MM.1S (cell line): ENCODE measurements at regions not wholly inside any gene's neighbourhood (a gene's known extent, or its start where the extent isn't known, plus 50 kb on each side); places are given as distances from the start of the nearest gene placed in this dataset.
"Not testable (repeated sequence)": the region's sequence is repeated elsewhere in the genome, so short reads cannot be mapped to it uniquely, and the experiment has no call there.

Experiments used
- DNase-seq: peaks from one replicate; pipeline ENCODE4 v3.0.0-alpha.2; 2015
- H2AFZ ChIP-seq: fragments of 300-600 bp; sonication (generic); 2 replicates; pipeline ENCODE4 v1.6.0; 2016; ENCODE audit warnings: antibody characterized with exemption, low read length
- H3F3A ChIP-seq: fragments of 300-600 bp; sonication (generic); 2 replicates; pipeline ENCODE4 v1.6.1; 2016; ENCODE audit warnings: mild to moderate bottlenecking, antibody characterized with exemption, low read length, moderate library complexity, mixed read lengths; ENCODE audit not compliant: insufficient read depth
- H3K27ac ChIP-seq: fragments of 300-600 bp; sonication (generic); 2 replicates; pipeline ENCODE4 v1.5.1; 2016; ENCODE audit warnings: mild to moderate bottlenecking, low read length
- H3K27me3 ChIP-seq: fragments of 300-600 bp; sonication (generic); replicated peaks from 2 replicates; pipeline ENCODE4 v1.6.0; 2016; ENCODE audit warnings: low read length; ENCODE audit not compliant: insufficient read depth
- H3K36me3 ChIP-seq: fragments of 300-600 bp; sonication (generic); replicated peaks from 2 replicates; pipeline ENCODE4 v1.6.1; 2016; ENCODE audit warnings: mild to moderate bottlenecking, low read length, mixed read lengths; ENCODE audit not compliant: insufficient read depth
- H3K4me1 ChIP-seq: fragments of 300-600 bp; sonication (generic); 2 replicates; pipeline ENCODE4 v1.6.1; 2016; ENCODE audit warnings: low read length, mixed read lengths
- H3K4me2 ChIP-seq: fragments of 300-600 bp; sonication (generic); 2 replicates; pipeline ENCODE4 v1.6.0; 2016; ENCODE audit warnings: low read depth, low read length
- H3K4me3 ChIP-seq: fragments of 300-600 bp; sonication (generic); 2 replicates; pipeline ENCODE4 v1.5.1; 2016; ENCODE audit warnings: low read length, mixed read lengths
- H3K79me2 ChIP-seq: fragments of 300-600 bp; sonication (generic); 2 replicates; pipeline ENCODE4 v1.6.1; 2016; ENCODE audit warnings: mixed run types, low read length, mixed read lengths
- H3K9ac ChIP-seq: fragments of 300-600 bp; sonication (generic); 2 replicates; pipeline ENCODE4 v1.6.1; 2016; ENCODE audit warnings: low read length, mixed read lengths
- H3K9me2 ChIP-seq: fragments of 300-600 bp; sonication (generic); replicated peaks from 2 replicates; pipeline ENCODE4 v1.6.1; 2016; ENCODE audit warnings: mild to moderate bottlenecking, low read length, mixed read lengths; ENCODE audit not compliant: insufficient read depth
- H3K9me3 ChIP-seq: fragments of 300-600 bp; sonication (generic); replicated peaks from 2 replicates; pipeline ENCODE4 v1.6.1; 2016; ENCODE audit warnings: mild to moderate bottlenecking, low read length, mixed read lengths; ENCODE audit not compliant: insufficient read depth
- H4K20me1 ChIP-seq: fragments of 300-600 bp; sonication (generic); 2 replicates; pipeline ENCODE4 v1.6.1; 2016; ENCODE audit warnings: mild to moderate bottlenecking, low read length, moderate library complexity, mixed read lengths; ENCODE audit not compliant: insufficient read depth
- EZH2 ChIP-seq: fragments of 300-600 bp; sonication (generic); optimal IDR thresholded peaks from 2 replicates; pipeline ENCODE3; 2017; ENCODE audit warnings: low read depth, mild to moderate bottlenecking, antibody characterized with exemption, low read length, mixed read lengths
- EZH2phosphoT487 ChIP-seq: fragments of 300-600 bp; sonication (generic); IDR thresholded peaks from 2 replicates; pipeline ENCODE4 v1.6.1; 2018; ENCODE audit warnings: antibody characterized with exemption, low read length
- TF ChIP-seq, protein P1 (sequence below): fragments of 300-600 bp; sonication (generic); IDR thresholded peaks from 2 replicates; pipeline ENCODE4 v1.5.1; 2016; ENCODE audit warnings: antibody characterized with exemption, low read length, mixed read lengths

DNA sequence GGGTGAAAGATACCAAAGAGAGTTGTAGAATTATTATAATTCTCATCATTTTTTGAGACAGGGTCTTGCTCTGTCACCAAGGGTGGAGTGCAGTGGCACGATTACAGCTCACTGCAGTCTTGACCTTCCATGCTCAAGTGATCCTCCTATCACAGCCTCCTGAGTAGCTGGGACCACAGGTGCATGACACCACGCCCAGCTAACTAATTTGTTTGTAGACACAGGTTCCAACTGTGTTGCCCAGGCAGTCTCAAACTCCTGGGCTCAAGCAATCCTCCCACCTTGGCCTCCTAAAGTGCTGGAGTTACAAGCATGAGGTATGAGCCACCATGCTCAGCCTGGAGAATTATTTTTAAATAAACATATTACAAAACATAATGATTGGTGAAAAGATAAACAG, 92.8 kb upstream of the MSH6 start:
- Histone ChIP-seq H3K79me2 (no peaks in the 10 kb centered on the region), H3F3A (0 out of 2 replicates have a peak, but pooled peaks cover 4% of the 10 kb centered on the region), H3K9me3 (no peaks in the 10 kb centered on the region), H3K4me1 (peaks cover 5% of the 10 kb centered on the region; the same call in 1 of the 2 replicates), H2AFZ (no peak overlapping the region), H3K27me3 (no peaks in the 10 kb centered on the region), H3K36me3 (no peaks in the 10 kb centered on the region), H3K9ac (no peak overlapping the region), H3K9me2 (no peaks in the 10 kb centered on the region), H3K4me2 (no peak overlapping the region), H3K4me3 (no peak overlapping the region), H4K20me1 (no peaks in the 10 kb centered on the region), H3K27ac (no peak overlapping the region)
- DNase-seq, result no peak
- TF ChIP-seq EZH2phosphoT487 (no peak), EZH2 (no peak)
- TF ChIP-seq, protein P1, sequence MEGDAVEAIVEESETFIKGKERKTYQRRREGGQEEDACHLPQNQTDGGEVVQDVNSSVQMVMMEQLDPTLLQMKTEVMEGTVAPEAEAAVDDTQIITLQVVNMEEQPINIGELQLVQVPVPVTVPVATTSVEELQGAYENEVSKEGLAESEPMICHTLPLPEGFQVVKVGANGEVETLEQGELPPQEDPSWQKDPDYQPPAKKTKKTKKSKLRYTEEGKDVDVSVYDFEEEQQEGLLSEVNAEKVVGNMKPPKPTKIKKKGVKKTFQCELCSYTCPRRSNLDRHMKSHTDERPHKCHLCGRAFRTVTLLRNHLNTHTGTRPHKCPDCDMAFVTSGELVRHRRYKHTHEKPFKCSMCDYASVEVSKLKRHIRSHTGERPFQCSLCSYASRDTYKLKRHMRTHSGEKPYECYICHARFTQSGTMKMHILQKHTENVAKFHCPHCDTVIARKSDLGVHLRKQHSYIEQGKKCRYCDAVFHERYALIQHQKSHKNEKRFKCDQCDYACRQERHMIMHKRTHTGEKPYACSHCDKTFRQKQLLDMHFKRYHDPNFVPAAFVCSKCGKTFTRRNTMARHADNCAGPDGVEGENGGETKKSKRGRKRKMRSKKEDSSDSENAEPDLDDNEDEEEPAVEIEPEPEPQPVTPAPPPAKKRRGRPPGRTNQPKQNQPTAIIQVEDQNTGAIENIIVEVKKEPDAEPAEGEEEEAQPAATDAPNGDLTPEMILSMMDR, result no peak

DNA sequence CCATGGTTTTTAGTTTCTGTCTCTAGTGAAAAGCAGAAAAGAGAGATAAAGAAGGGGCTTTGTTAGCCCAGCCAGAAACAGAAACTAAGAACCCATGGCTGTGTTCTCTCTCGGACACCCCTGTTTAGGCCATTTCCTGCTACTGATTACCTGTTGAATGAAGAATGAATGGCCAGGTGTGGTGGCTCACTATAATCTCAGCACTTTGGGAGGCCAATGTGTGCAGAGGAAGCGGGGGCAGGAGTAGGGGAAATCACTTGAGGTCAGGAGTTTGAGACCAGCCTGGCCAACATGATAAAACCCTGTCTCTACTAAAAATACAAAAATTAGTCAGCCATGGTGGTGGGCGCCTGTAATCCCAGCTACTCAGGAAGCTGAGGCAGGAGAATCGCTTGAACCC, 93.8 kb upstream of the MSH6 start:
- not testable (repeated sequence) for H3K4me1 ChIP-seq, H3K9me3 ChIP-seq, H3K4me3 ChIP-seq, H3K4me2 ChIP-seq, H3K36me3 ChIP-seq, H3K9ac ChIP-seq, H2AFZ ChIP-seq, H3K27me3 ChIP-seq, H3K9me2 ChIP-seq, H4K20me1 ChIP-seq, H3F3A ChIP-seq, H3K79me2 ChIP-seq
- peak; percentile 65 for DNase-seq
- H3K27ac ChIP-seq, result peak overlapping the region; percentile 31; the same call in 1 of the 2 replicates

DNA sequence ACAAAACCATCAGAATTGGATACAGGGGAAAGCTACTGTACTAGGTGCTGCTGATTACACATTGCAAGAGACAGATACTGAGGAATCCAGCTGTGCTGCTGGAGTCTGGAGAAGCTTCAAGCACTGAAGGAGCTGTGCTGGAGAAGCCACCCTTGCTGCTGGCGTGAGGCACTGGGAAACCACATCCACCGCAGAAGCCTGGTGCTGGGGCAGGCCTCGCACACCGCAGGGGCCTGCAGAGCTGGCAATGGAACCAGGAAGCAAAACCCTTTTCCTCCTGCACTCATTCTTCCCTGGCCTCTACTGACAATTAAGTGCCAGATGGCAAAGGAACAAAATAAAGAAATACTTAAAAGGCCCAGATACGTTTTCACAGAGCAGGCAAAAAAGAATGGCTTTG, 94.4 kb upstream of the MSH6 start:
- no peaks in the 10 kb centered on the region for H3K79me2 ChIP-seq
- no peaks in the 10 kb centered on the region for H3K27me3 ChIP-seq
- H3F3A ChIP-seq, result 0 out of 2 replicates have a peak, but pooled peaks cover 4% of the 10 kb centered on the region
- no peaks in the 10 kb centered on the region for H3K9me3 ChIP-seq
- TF ChIP-seq EZH2 (no peak), EZH2phosphoT487 (no peak)
- TF ChIP-seq, protein P1, result no peak
- H3K36me3 ChIP-seq, result no peaks in the 10 kb centered on the region
- H3K9me2 ChIP-seq, result no peaks in the 10 kb centered on the region
- no peak overlapping the region for H3K4me3 ChIP-seq
- H2AFZ ChIP-seq, result no peak overlapping the region
- no peaks in the 10 kb centered on the region for H4K20me1 ChIP-seq
- DNase-seq, result no peak
- no peak overlapping the region; the same call in 1 of the 2 replicates for H3K4me2 ChIP-seq
- H3K9ac ChIP-seq, result no peak overlapping the region
- peaks cover 5% of the 10 kb centered on the region; the same call in 1 of the 2 replicates for H3K4me1 ChIP-seq
- peak overlapping the region; percentile 31; the same call in 1 of the 2 replicates for H3K27ac ChIP-seq

DNA sequence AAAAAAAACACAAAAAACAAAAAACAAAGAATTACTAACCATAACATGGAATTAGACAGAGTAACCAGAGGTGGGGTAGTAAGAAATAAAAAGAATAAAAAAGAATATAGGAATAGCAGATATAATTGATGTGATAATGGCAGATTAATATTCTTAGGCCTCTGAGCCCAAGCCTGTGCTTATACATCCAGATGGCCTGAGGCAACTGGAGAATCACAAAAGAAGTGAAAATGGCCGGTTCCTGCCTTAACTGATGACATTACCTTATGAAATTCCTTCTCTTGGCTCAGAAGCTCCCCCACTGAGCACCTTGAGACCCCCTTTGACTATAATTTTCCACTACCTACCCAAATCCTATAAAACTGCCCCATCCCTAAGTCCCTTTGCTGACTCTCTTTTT, 95.1 kb upstream of the MSH6 start:
- Histone ChIP-seq H3K9me2 (no peaks in the 10 kb centered on the region), H3K9ac (no peak overlapping the region), H3F3A (0 out of 2 replicates have a peak, but pooled peaks cover 4% of the 10 kb centered on the region), H3K36me3 (no peaks in the 10 kb centered on the region), H3K27me3 (no peaks in the 10 kb centered on the region), H2AFZ (no peak overlapping the region), H3K79me2 (no peaks in the 10 kb centered on the region), H3K4me3 (no peak overlapping the region), H3K27ac (no peak overlapping the region), H3K4me1 (peaks cover 5% of the 10 kb centered on the region; the same call in 1 of the 2 replicates), H4K20me1 (no peaks in the 10 kb centered on the region), H3K9me3 (no peaks in the 10 kb centered on the region), H3K4me2 (no peak overlapping the region)
- no peak for DNase-seq
- TF ChIP-seq, protein P1, result no peak
